Breast epithelium (tissue), 4 donors: ENCODE measurements at regions not wholly inside any gene's neighbourhood (a gene's known extent, or its start where the extent isn't known, plus 50 kb on each side); places are given as distances from the start of the nearest gene placed in this dataset.

Experiments
- DNase-seq, 2 donors: peaks; one replicate each; pipeline ENCODE4 v3.0.0-alpha.2; 2019; ENCODE audit warnings: low spot score in 2 of 2
- H3K27ac ChIP-seq, 2 donors: fragments of 200-600 bp; sonication (generic) in 1 of 2; one replicate each; pipeline ENCODE4 v1.5.1; 2016 to 2019; ENCODE audit warnings: mild to moderate bottlenecking in 1 of 2
- H3K27me3 ChIP-seq, 2 donors: fragments of 200-600 bp; sonication (generic) in 1 of 2; one replicate each; pipeline versions ENCODE4 v1.5.1 to v1.6.0; 2017 to 2019; ENCODE audit warnings: control low read depth in 1 of 2, mild to moderate bottlenecking in 1 of 2
- H3K36me3 ChIP-seq: fragments of 200-600 bp; one replicate; pipeline ENCODE4 v1.5.1; 2019
- H3K4me1 ChIP-seq, 2 donors: fragments of 200-600 bp; sonication (generic); one replicate each; pipeline ENCODE4 v1.5.1; 2016 to 2019; ENCODE audit warnings: control low read depth in 1 of 2
- H3K4me3 ChIP-seq, 3 donors: fragments of 200-600 bp; sonication (generic); 1 replicate in 2 of 3; 2 replicates in 1 of 3; pipeline ENCODE4 v1.5.1; 2016 to 2019; ENCODE audit warnings: mild to moderate bottlenecking in 3 of 3, moderate library complexity in 2 of 3
- H3K9me3 ChIP-seq, 2 donors: fragments of 200-600 bp; sonication (generic) in 1 of 2; one replicate each; pipeline ENCODE4 v1.5.1; 2016 to 2019; ENCODE audit warnings: control low read depth in 1 of 2
- CTCF ChIP-seq, 3 donors: fragments of 450-650 bp; IDR thresholded peaks; one replicate each; pipeline ENCODE4 v1.5.1; 2016 to 2017; ENCODE audit warnings: antibody characterized with exemption in 3 of 3, mild to moderate bottlenecking in 3 of 3, moderate library complexity in 3 of 3
- POLR2A ChIP-seq: fragments of 450-650 bp; IDR thresholded peaks from one replicate; pipeline ENCODE4 v1.6.1; 2016; ENCODE audit warnings: antibody characterized with exemption, mild to moderate bottlenecking, moderate library complexity
- POLR2AphosphoS5 ChIP-seq, 3 donors: sonication (generic); formaldehyde crosslinking; IDR thresholded peaks; one replicate each; pipeline ENCODE4 v1.6.1; 2017; ENCODE audit warnings: antibody characterized with exemption in 3 of 3
- intact Hi-C: fragments of 100-400 bp; cut with DNase I; formaldehyde crosslinking; loops from one replicate; pipeline ENCODE4 v1.15.1; 2023; ENCODE audit warnings: low total_unique reads

- H3K27me3 ChIP-seq, result no peaks in the 10 kb centered on the region
- TF ChIP-seq POLR2A (no peak), CTCF (IDR thresholded peaks at IDR 0.05) (no peak), POLR2AphosphoS5 (IDR thresholded peaks at IDR 0.05) (no peak)
- no peaks in the 10 kb centered on the region for H3K9me3 ChIP-seq
- intact Hi-C loops, result no loop called here
- no peaks in the 10 kb centered on the region for H3K36me3 ChIP-seq
- H3K27ac ChIP-seq, result no peak overlapping the region
- no peak for DNase-seq
- no peak overlapping the region for H3K4me3 ChIP-seq
- no peaks in the 10 kb centered on the region for H3K4me1 ChIP-seq
These were observed 362.3 kb upstream of the NOVA1 start for GRCh38 chr14:26959972-26960660.

GRCh38 chr14:26963711-26964110 lies 365.9 kb upstream of the NOVA1 start:
- no peaks in the 10 kb centered on the region for H3K4me1 ChIP-seq
- no peaks in the 10 kb centered on the region for H3K36me3 ChIP-seq
- H3K27me3 ChIP-seq, result no peaks in the 10 kb centered on the region
- no peak for DNase-seq
- intact Hi-C loops, result no loop called here
- H3K4me3 ChIP-seq, result no peak overlapping the region
- peak overlapping the region in 1 of 2 donors; percentile 35 for H3K27ac ChIP-seq
- TF ChIP-seq POLR2AphosphoS5 (IDR thresholded peaks at IDR 0.05) (peak in 1 of 3 donors; percentile 74), POLR2A (no peak)
- no peaks in the 10 kb centered on the region for H3K9me3 ChIP-seq

- DNase-seq, result no peak
- Histone ChIP-seq H3K4me3 (no peak overlapping the region), H3K9me3 (no peaks in the 10 kb centered on the region), H3K4me1 (no peaks in the 10 kb centered on the region), H3K36me3 (no peaks in the 10 kb centered on the region), H3K27me3 (no peaks in the 10 kb centered on the region), H3K27ac (no peak overlapping the region)
- TF ChIP-seq POLR2AphosphoS5 (IDR thresholded peaks at IDR 0.05) (no peak), POLR2A (no peak), CTCF (IDR thresholded peaks at IDR 0.05) (no peak)
- intact Hi-C loops, result no loop called here
These were observed 367.7 kb upstream of the NOVA1 start for GRCh38 chr14:26965490-26965889.

GRCh38 chr14:26966908-26967307 lies 369.1 kb upstream of the NOVA1 start:
- Histone ChIP-seq H3K27ac (peak overlapping the region in 1 of 2 donors; percentile 20), H3K27me3 (no peaks in the 10 kb centered on the region), H3K36me3 (no peaks in the 10 kb centered on the region), H3K4me1 (no peaks in the 10 kb centered on the region), H3K9me3 (no peaks in the 10 kb centered on the region), H3K4me3 (no peak overlapping the region)
- DNase-seq, result no peak
- peak in 2 of 3 donors; percentile 21 to 70 for TF ChIP-seq POLR2AphosphoS5 (IDR thresholded peaks at IDR 0.05)
- no peak for TF ChIP-seq CTCF (IDR thresholded peaks at IDR 0.05)
- no peak for TF ChIP-seq POLR2A
- intact Hi-C loops, result no loop called here

GRCh38 chr14:26974965-26975364 lies 377.1 kb upstream of the NOVA1 start:
- DNase-seq, result no peak
- Histone ChIP-seq H3K36me3 (no peaks in the 10 kb centered on the region), H3K27me3 (no peaks in the 10 kb centered on the region), H3K27ac (no peak overlapping the region), H3K4me3 (no peak overlapping the region), H3K4me1 (no peaks in the 10 kb centered on the region), H3K9me3 (no peaks in the 10 kb centered on the region)
- intact Hi-C loops, result no loop called here
- no peak for TF ChIP-seq CTCF (IDR thresholded peaks at IDR 0.05)
- no peak for TF ChIP-seq POLR2A
- TF ChIP-seq POLR2AphosphoS5 (IDR thresholded peaks at IDR 0.05), result no peak
